ENCODE measurements at regions not wholly inside any gene's neighbourhood (a gene's known extent, or its start where the extent isn't known, plus 50 kb on each side); places are given as distances from the start of the nearest gene placed in this dataset.

DNA sequence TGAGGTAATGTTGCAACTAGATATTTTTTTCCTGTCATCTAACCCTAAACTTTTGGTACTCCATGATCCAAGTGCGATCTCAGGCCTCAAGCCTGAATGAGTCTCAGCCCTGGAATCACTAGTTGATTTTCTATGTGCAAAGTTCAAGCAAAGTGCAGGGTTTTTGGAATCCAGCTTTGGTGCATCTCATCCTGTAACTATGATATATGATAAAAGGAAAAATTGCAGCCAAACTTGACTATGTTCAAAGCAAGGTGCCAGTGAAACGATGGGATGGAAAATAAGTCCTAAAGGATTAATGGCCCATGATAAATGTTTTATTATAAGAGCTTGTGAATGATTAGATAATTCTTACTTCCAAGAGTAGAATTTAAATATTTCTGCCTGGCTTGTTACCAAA is 78.9 kb upstream of the NT5C1B start:
- Histone ChIP-seq H3K4me1 (ENCODE audit: insufficient read depth, low read length) (no peaks in the 10 kb centered on the region), H3K9me3 (ENCODE audit: low read length) (peaks cover 10% of the 10 kb centered on the region; the same call in 1 of the 2 replicates), H3K79me2 (ENCODE audit: insufficient read depth, low read length) (no peaks in the 10 kb centered on the region), H4K20me1 (ENCODE audit: insufficient read depth, low read length) (no peaks in the 10 kb centered on the region), H2AFZ (ENCODE audit: low read length) (no peak overlapping the region), H3K9ac (ENCODE audit: insufficient read depth, low read depth, low read length) (no peak overlapping the region), H3K4me3 (replicated peaks in 1 of 3; ENCODE audit: insufficient read depth in 1 of 3, low read depth in 2 of 3, low read length in 3 of 3) (no peak overlapping the region), H3K27me3 (ENCODE audit: control insufficient read depth in 1 of 2, insufficient read depth in 2 of 2, low read length in 2 of 2) (no peaks in the 10 kb centered on the region), H3K27ac (ENCODE audit: extremely low read length, insufficient read depth, low read length) (no peak overlapping the region), H3K4me2 (ENCODE audit: low read depth, low read length) (no peak overlapping the region), H3K36me3 (replicated peaks in 1 of 2; ENCODE audit: control insufficient read depth in 1 of 2, insufficient read depth in 2 of 2, low read length in 2 of 2) (no peaks in the 10 kb centered on the region)
- ChIA-PET POLR2A (no interaction called here), CTCF (ENCODE audit: low intra/inter-chr PET ratio, low total read pairs) (no interaction called here)
- FAIRE-seq (no peak), ATAC-seq (no peak), DNase-seq (ENCODE audit: low spot score) (no peak)
- intact Hi-C loops (cut with micrococcal nuclease; ENCODE audit: unreplicated experiment) (no loop called here), in situ Hi-C loops (cut with HindIII; ENCODE audit: extremely low pct_ligation_motif_present, low pct_unique_long_range_greater_than_20kb) (no loop called here)
- TF ChIP-seq, protein P1, sequence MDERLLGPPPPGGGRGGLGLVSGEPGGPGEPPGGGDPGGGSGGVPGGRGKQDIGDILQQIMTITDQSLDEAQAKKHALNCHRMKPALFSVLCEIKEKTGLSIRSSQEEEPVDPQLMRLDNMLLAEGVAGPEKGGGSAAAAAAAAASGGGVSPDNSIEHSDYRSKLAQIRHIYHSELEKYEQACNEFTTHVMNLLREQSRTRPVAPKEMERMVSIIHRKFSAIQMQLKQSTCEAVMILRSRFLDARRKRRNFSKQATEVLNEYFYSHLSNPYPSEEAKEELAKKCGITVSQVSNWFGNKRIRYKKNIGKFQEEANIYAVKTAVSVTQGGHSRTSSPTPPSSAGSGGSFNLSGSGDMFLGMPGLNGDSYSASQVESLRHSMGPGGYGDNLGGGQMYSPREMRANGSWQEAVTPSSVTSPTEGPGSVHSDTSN (CRISPR knock-in tag; IDR thresholded peaks at IDR 0.05), result no peak
- TF ChIP-seq SOX6 (IDR thresholded peaks at IDR 0.05), result no peak
- TF ChIP-seq SOX6 (CRISPR knock-in tag; IDR thresholded peaks at IDR 0.05), result no peak
- no peak for TF ChIP-seq FOXO4 (CRISPR knock-in tag; conservative IDR thresholded peaks at IDR 0.05)
- no peak for TF ChIP-seq ZMYM2 (CRISPR knock-in tag; IDR thresholded peaks at IDR 0.05)
- TF ChIP-seq ZFX (CRISPR knock-in tag; IDR thresholded peaks at IDR 0.05; ENCODE audit: low read depth), result no peak
- TF ChIP-seq ZNF792 (CRISPR knock-in tag; IDR thresholded peaks at IDR 0.05), result no peak
- TF ChIP-seq WIZ (CRISPR knock-in tag; IDR thresholded peaks at IDR 0.05), result no peak
- no peak for TF ChIP-seq ZNF775 (CRISPR knock-in tag; IDR thresholded peaks at IDR 0.05; ENCODE audit: borderline replicate concordance)
- TF ChIP-seq ARNT (IDR thresholded peaks at IDR 0.05), result no peak
- no peak for TF ChIP-seq NFE2 (CRISPR knock-in tag; IDR thresholded peaks at IDR 0.05)
- no peak for TF ChIP-seq PATZ1 (CRISPR knock-in tag; IDR thresholded peaks at IDR 0.05)
- TF ChIP-seq ZNF878 (CRISPR knock-in tag; IDR thresholded peaks at IDR 0.05), result no peak
- TF ChIP-seq ZNF326 (CRISPR knock-in tag; IDR thresholded peaks at IDR 0.05; ENCODE audit: borderline replicate concordance), result no peak
- no TSS peak for BruUV-seq (replicated peaks)
- WGBS (ENCODE audit: low lambda C conversion rate), result 69% methylated on average over 2 of the region's 2 CpGs
